ENCODE measurements at regions not wholly inside any gene's neighbourhood (a gene's known extent, or its start where the extent isn't known, plus 50 kb on each side); places are given as distances from the start of the nearest gene placed in this dataset.

- dilution Hi-C loops (cut with MboI; ENCODE audit: extremely low pct_ligation_motif_present, low sequenced_read_pairs): no loop called here
- FAIRE-seq: no peak
Measured at GRCh38 chr12:104888892-104889291, 69.2 kb downstream of the SLC41A2 start.

GRCh38 chr12:104888481-104888880, 69.6 kb downstream of the SLC41A2 start:
- no peaks in the 10 kb centered on the region for H3K79me2 ChIP-seq (ENCODE audit: control insufficient read depth, insufficient read depth, low read length)

More at GRCh38 chr12:104888892-104889291, 69.2 kb downstream of the SLC41A2 start:
- H3K9me1 ChIP-seq (ENCODE audit: control insufficient read depth, extremely low read depth, insufficient read depth, low read length): no peaks in the 10 kb centered on the region
- no peaks in the 10 kb centered on the region for H3K36me3 ChIP-seq (ENCODE audit: control insufficient read depth in 2 of 2, extremely low read depth in 1 of 2, insufficient read depth in 2 of 2, low read length in 2 of 2)
- no peak for TF ChIP-seq CTCF (optimal IDR thresholded peaks at IDR 0.05 in 1 of 3, IDR thresholded peaks at IDR 0.05 in 1 of 3, conservative IDR thresholded peaks at IDR 0.05 in 1 of 3; ENCODE audit: extremely low read depth in 1 of 3, insufficient read depth in 2 of 3, low read length in 3 of 3)
- TF ChIP-seq EZH2 (IDR thresholded peaks at IDR 0.05; ENCODE audit: low read length): no peak
- no peak for DNase-seq (ENCODE audit: low read depth, low spot score)
- H4K20me1 ChIP-seq (ENCODE audit: control insufficient read depth, extremely low read depth, insufficient read depth, low read length): no peaks in the 10 kb centered on the region
- H3K27ac ChIP-seq (ENCODE audit: control insufficient read depth, insufficient read depth, low read length): no peak overlapping the region
- H3K4me1 ChIP-seq (ENCODE audit: control insufficient read depth, extremely low read depth, insufficient read depth, low read length): peaks cover 5% of the 10 kb centered on the region
- H2AFZ ChIP-seq (ENCODE audit: control insufficient read depth, low read length): no peak overlapping the region
- H3K4me2 ChIP-seq (ENCODE audit: control insufficient read depth, extremely low read depth, insufficient read depth, low read depth, low read length): no peak overlapping the region
- H3K4me3 ChIP-seq (ENCODE audit: control insufficient read depth in 2 of 3, extremely low read depth in 1 of 3, insufficient read depth in 2 of 3, low read depth in 1 of 3, low read length in 3 of 3): no peak overlapping the region
- H3K79me2 ChIP-seq (ENCODE audit: control insufficient read depth, insufficient read depth, low read length): no peaks in the 10 kb centered on the region
- no peaks in the 10 kb centered on the region for H3K9me3 ChIP-seq (ENCODE audit: control insufficient read depth, low read depth, low read length)
- H3K9ac ChIP-seq (ENCODE audit: control insufficient read depth, extremely low read depth, insufficient read depth, low read length): no peak overlapping the region
- H3K27me3 ChIP-seq (ENCODE audit: control insufficient read depth, extremely low read depth, insufficient read depth, low read length): no peaks in the 10 kb centered on the region

More at GRCh38 chr12:104888481-104888880, 69.6 kb downstream of the SLC41A2 start:
- Histone ChIP-seq H2AFZ (ENCODE audit: control insufficient read depth, low read length) (no peak overlapping the region), H3K9me1 (ENCODE audit: control insufficient read depth, extremely low read depth, insufficient read depth, low read length) (no peaks in the 10 kb centered on the region), H3K9me3 (ENCODE audit: control insufficient read depth, low read depth, low read length) (no peaks in the 10 kb centered on the region), H3K4me1 (ENCODE audit: control insufficient read depth, extremely low read depth, insufficient read depth, low read length) (peaks cover 5% of the 10 kb centered on the region), H4K20me1 (ENCODE audit: control insufficient read depth, extremely low read depth, insufficient read depth, low read length) (no peaks in the 10 kb centered on the region), H3K36me3 (ENCODE audit: control insufficient read depth in 2 of 2, extremely low read depth in 1 of 2, insufficient read depth in 2 of 2, low read length in 2 of 2) (no peaks in the 10 kb centered on the region), H3K4me3 (ENCODE audit: control insufficient read depth in 2 of 3, extremely low read depth in 1 of 3, insufficient read depth in 2 of 3, low read depth in 1 of 3, low read length in 3 of 3) (no peak overlapping the region), H3K9ac (ENCODE audit: control insufficient read depth, extremely low read depth, insufficient read depth, low read length) (no peak overlapping the region), H3K27ac (ENCODE audit: control insufficient read depth, insufficient read depth, low read length) (no peak overlapping the region), H3K27me3 (ENCODE audit: control insufficient read depth, extremely low read depth, insufficient read depth, low read length) (no peaks in the 10 kb centered on the region), H3K4me2 (ENCODE audit: control insufficient read depth, extremely low read depth, insufficient read depth, low read depth, low read length) (no peak overlapping the region)
- FAIRE-seq (no peak), DNase-seq (ENCODE audit: low read depth, low spot score) (no peak)
- dilution Hi-C loops (cut with MboI; ENCODE audit: extremely low pct_ligation_motif_present, low sequenced_read_pairs): no loop called here
- TF ChIP-seq CTCF (optimal IDR thresholded peaks at IDR 0.05 in 1 of 3, IDR thresholded peaks at IDR 0.05 in 1 of 3, conservative IDR thresholded peaks at IDR 0.05 in 1 of 3; ENCODE audit: extremely low read depth in 1 of 3, insufficient read depth in 2 of 3, low read length in 3 of 3) (no peak), EZH2 (IDR thresholded peaks at IDR 0.05; ENCODE audit: low read length) (no peak)

Measured in keratinocyte (primary cell).